Kidney (tissue), 13 donors: ENCODE measurements at regions not wholly inside any gene's neighbourhood (a gene's known extent, or its start where the extent isn't known, plus 50 kb on each side); places are given as distances from the start of the nearest gene placed in this dataset.

Source experiments
- DNase-seq, 5 donors: peaks; one replicate each; pipeline ENCODE4 v3.0.0-alpha.2; 2013 to 2020
- FAIRE-seq: peaks from 2 replicates; lab custom pipeline; 2012; peaks lifted over from hg19 to GRCh38; lab: Jason Lieb, UNC
- H3K27ac ChIP-seq, 2 donors: one replicate each; pipeline ENCODE4 v1.7.0; 2013; ENCODE audit warnings: low read depth in 2 of 2, low read length in 2 of 2, inconsistent platforms in 1 of 2
- H3K27me3 ChIP-seq: one replicate; pipeline ENCODE4 v1.7.1; 2013; ENCODE audit warnings: low read length, inconsistent platforms; ENCODE audit not compliant: control insufficient read depth, insufficient read depth
- H3K36me3 ChIP-seq, 3 donors: one replicate each; pipeline versions ENCODE4 v1.7.0 to v1.7.1; 2013; ENCODE audit warnings: low read length in 3 of 3, control low read depth in 1 of 3, inconsistent platforms in 1 of 3; ENCODE audit not compliant: insufficient read depth in 3 of 3, control insufficient read depth in 2 of 3
- H3K4me1 ChIP-seq, 3 donors: one replicate each; pipeline versions ENCODE4 v1.7.0 to v1.7.1; 2013; ENCODE audit warnings: low read length in 3 of 3, inconsistent platforms in 1 of 3, low read depth in 1 of 3; ENCODE audit not compliant: control insufficient read depth in 2 of 3, insufficient read depth in 2 of 3
- H3K4me3 ChIP-seq, 3 donors: one replicate each; pipeline versions ENCODE4 v1.7.0 to v1.8.1; 2013; ENCODE audit warnings: low read length in 3 of 3, control low read depth in 1 of 3, inconsistent platforms in 1 of 3
- H3K9ac ChIP-seq, 3 donors: one replicate each; pipeline versions ENCODE4 v1.7.0 to v1.7.1; 2013; ENCODE audit warnings: low read length in 3 of 3, control low read depth in 1 of 3, inconsistent platforms in 1 of 3
- H3K9me3 ChIP-seq, 3 donors: one replicate each; pipeline versions ENCODE4 v1.7.0 to v1.7.1; 2013; ENCODE audit warnings: low read length in 3 of 3, control low read depth in 1 of 3, inconsistent platforms in 1 of 3; ENCODE audit not compliant: control insufficient read depth in 2 of 3, insufficient read depth in 1 of 3
- intact Hi-C: fragments of 100-400 bp; cut with DNase I; formaldehyde crosslinking; loops from one replicate; pipeline ENCODE4 v1.11.1; 2022
- TF ChIP-seq, protein P1 (sequence below): IDR thresholded peaks from 3 replicates; pipeline ENCODE4 v1.5.1; 2012; ENCODE audit warnings: mild to moderate bottlenecking, moderate library complexity, borderline replicate concordance; ENCODE audit not compliant: insufficient read depth; ENCODE audit errors: extremely low read depth
- donor health status: control.
- donor health status: control.
- donor health status: control.
- donor health status: control.
- donor health status: control.
- donor health status: DM: yes; HTN: yes; CAD: no.
- donor health status: Normal renal cell carcinoma (clear cell type).

DNA sequence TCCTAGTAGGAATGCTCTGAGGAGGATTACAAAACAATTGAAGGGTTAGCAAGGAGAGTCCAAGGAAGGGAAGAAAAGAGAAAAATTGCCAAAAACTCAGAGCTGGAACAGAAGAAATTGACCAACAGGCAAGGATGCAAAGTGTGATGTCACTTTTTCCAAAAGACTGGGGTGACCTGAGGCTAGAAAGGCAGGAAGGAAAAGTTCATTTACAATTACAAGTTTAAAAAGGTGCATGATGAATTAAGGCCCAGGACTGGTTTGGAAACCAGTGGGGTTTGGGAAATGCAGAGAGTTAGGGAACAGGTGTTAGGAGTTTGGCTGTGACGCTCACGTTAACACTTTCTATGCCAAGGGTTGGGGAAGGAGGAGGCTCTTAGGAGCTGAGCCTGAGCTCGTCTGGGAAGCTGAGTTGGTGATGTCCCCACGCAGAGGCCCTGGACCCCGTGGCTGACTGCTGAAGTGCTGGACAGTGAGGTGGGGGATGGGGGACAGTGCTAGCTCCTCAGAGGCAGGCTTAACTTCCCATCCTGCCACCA, 92.6 kb upstream of the PODXL start:
- Histone ChIP-seq H3K36me3 (no peaks in the 10 kb centered on the region), H3K27me3 (no peaks in the 10 kb centered on the region), H3K4me1 (no peaks in the 10 kb centered on the region), H3K4me3 (no peak overlapping the region), H3K27ac (no peak overlapping the region), H3K9me3 (peaks cover 0 to 2% (median 0%) of the 10 kb centered on the region in 3 donors), H3K9ac (no peak overlapping the region)
- intact Hi-C loops, result no loop called here
- FAIRE-seq, result no peak
- TF ChIP-seq, protein P1, sequence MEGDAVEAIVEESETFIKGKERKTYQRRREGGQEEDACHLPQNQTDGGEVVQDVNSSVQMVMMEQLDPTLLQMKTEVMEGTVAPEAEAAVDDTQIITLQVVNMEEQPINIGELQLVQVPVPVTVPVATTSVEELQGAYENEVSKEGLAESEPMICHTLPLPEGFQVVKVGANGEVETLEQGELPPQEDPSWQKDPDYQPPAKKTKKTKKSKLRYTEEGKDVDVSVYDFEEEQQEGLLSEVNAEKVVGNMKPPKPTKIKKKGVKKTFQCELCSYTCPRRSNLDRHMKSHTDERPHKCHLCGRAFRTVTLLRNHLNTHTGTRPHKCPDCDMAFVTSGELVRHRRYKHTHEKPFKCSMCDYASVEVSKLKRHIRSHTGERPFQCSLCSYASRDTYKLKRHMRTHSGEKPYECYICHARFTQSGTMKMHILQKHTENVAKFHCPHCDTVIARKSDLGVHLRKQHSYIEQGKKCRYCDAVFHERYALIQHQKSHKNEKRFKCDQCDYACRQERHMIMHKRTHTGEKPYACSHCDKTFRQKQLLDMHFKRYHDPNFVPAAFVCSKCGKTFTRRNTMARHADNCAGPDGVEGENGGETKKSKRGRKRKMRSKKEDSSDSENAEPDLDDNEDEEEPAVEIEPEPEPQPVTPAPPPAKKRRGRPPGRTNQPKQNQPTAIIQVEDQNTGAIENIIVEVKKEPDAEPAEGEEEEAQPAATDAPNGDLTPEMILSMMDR, result no peak
- DNase-seq, result peak in 3 of 5 donors; percentile 34 to 48 (median 44)

DNA sequence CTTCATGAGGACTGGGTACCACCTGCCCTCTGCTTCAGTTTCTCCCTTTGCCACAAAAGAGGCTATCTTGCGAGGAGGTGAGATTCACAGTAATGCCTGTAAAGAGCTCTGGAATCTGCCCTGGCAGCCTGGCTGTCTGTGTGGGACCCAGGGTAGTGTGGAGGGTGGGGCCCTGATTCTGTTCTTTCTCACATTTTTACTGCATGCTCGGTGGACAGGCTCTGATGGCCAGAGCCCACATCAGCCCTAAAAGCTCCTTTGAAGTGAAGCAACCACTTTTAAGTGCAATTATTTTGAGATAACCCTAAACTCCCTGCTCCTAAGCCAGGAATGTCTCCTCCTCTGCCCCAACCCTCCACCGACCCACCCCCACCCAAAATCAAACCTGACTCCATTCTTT, 92.1 kb upstream of the PODXL start:
- Histone ChIP-seq H3K27me3 (no peaks in the 10 kb centered on the region), H3K27ac (no peak overlapping the region), H3K4me3 (no peak overlapping the region), H3K9me3 (no peaks in the 10 kb centered on the region), H3K9ac (no peak overlapping the region), H3K4me1 (no peaks in the 10 kb centered on the region), H3K36me3 (no peaks in the 10 kb centered on the region)
- TF ChIP-seq, protein P1, result no peak
- intact Hi-C loops, result no loop called here
- FAIRE-seq, result no peak
- peak in 2 of 5 donors; percentile 35 to 39 for DNase-seq

DNA sequence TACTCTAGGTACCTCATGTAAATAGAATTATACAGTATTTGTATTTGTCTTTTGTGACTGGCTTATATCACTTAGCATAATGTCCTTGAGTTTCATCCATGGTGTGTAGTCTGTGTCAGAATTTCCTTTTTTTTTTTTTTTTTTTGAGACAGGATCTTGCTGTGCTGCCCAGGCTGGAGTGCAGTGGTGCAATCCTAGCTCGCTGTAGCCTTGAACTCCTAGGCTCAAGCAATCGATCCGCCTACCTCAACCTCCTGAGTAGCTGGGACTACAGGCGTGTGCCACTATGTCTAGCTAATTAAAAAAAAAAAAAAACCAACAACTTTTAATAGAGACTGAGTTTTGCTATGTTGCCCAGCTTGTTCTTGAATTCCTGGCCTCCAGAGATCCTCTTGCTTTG, 89.8 kb upstream of the PODXL start:
- no peaks in the 10 kb centered on the region for H3K27me3 ChIP-seq
- no peak for FAIRE-seq
- H3K9ac ChIP-seq, result no peak overlapping the region
- no peak for DNase-seq
- H3K36me3 ChIP-seq, result no peaks in the 10 kb centered on the region
- H3K4me1 ChIP-seq, result no peaks in the 10 kb centered on the region
- H3K4me3 ChIP-seq, result no peak overlapping the region
- intact Hi-C loops, result no loop called here
- no peaks in the 10 kb centered on the region for H3K9me3 ChIP-seq
- H3K27ac ChIP-seq, result no peak overlapping the region
- TF ChIP-seq, protein P1, result no peak

DNA sequence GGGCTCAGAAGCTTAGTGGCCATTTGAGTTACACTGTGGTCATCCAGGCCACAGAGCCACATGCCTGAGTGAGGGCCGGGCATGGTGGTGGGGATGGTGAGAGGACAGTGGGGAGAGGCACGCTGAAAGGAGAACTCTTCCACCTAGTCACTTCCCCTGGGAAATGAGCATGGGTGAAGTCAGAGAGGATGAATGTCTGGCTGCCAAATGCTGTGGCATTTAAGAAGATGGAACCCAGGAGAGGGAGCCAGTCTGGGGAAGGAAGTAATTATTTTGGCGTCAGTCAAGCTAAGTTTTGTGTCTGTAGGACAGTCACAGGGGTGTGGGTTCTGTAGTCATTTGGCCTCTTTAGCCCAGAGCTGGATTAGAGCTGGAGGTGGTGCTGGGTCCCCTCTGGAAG, 86.0 kb upstream of the PODXL start:
- no peaks in the 10 kb centered on the region for H3K4me1 ChIP-seq
- H3K27me3 ChIP-seq, result no peaks in the 10 kb centered on the region
- DNase-seq, result no peak
- TF ChIP-seq, protein P1, result no peak
- H3K9me3 ChIP-seq, result no peaks in the 10 kb centered on the region
- H3K27ac ChIP-seq, result no peak overlapping the region
- no peaks in the 10 kb centered on the region for H3K36me3 ChIP-seq
- intact Hi-C loops, result no loop called here
- no peak overlapping the region for H3K4me3 ChIP-seq
- no peak overlapping the region for H3K9ac ChIP-seq
- FAIRE-seq, result no peak
